GM12891 (cell line): ENCODE measurements at regions not wholly inside any gene's neighbourhood (a gene's known extent, or its start where the extent isn't known, plus 50 kb on each side); places are given as distances from the start of the nearest gene placed in this dataset.

ENCODE experiments used
- DNase-seq: peaks from one replicate; pipeline ENCODE4 v3.0.0; 2011; ENCODE audit warnings: low spot score; ENCODE audit not compliant: insufficient read length
- FAIRE-seq: peaks from 2 replicates; lab custom pipeline; 2011; peaks lifted over from hg19 to GRCh38; lab: Jason Lieb, UNC
- PAX5 ChIP-seq: IDR thresholded peaks from 2 replicates; pipeline ENCODE4 v1.6.1; 2011; ENCODE audit warnings: low read length, moderate library complexity, mild to moderate bottlenecking; ENCODE audit not compliant: insufficient read depth, severe bottlenecking
- POLR2A ChIP-seq: IDR thresholded peaks from 2 replicates; pipeline ENCODE4 v1.6.1; 2011; ENCODE audit warnings: low read depth, low read length, control low read depth
- POLR2AphosphoS5 ChIP-seq: IDR thresholded peaks from 2 replicates; pipeline ENCODE4 v1.6.1; 2011; ENCODE audit warnings: low read depth, low read length, control low read depth
- POU2F2 ChIP-seq: IDR thresholded peaks from 2 replicates; pipeline ENCODE4 v1.6.1; 2011; ENCODE audit warnings: low read depth, mild to moderate bottlenecking, control low read depth, low read length, moderate library complexity
- SPI1 ChIP-seq: IDR thresholded peaks from 2 replicates; pipeline ENCODE4 v1.6.1; 2011; ENCODE audit warnings: low read depth, low read length, control low read depth
- TAF1 ChIP-seq: IDR thresholded peaks from 2 replicates; pipeline ENCODE4 v1.6.1; 2011; ENCODE audit warnings: low read depth, low read length, control low read depth

GRCh38 chr17:45645330-45645729 lies 138.8 kb upstream of the CRHR1 start:
- no peak for DNase-seq
- TF ChIP-seq SPI1, result no peak
- no peak for TF ChIP-seq POLR2AphosphoS5
- no peak for TF ChIP-seq PAX5
- no peak for TF ChIP-seq POLR2A
- TF ChIP-seq POU2F2, result no peak
- TF ChIP-seq TAF1, result no peak

DNA sequence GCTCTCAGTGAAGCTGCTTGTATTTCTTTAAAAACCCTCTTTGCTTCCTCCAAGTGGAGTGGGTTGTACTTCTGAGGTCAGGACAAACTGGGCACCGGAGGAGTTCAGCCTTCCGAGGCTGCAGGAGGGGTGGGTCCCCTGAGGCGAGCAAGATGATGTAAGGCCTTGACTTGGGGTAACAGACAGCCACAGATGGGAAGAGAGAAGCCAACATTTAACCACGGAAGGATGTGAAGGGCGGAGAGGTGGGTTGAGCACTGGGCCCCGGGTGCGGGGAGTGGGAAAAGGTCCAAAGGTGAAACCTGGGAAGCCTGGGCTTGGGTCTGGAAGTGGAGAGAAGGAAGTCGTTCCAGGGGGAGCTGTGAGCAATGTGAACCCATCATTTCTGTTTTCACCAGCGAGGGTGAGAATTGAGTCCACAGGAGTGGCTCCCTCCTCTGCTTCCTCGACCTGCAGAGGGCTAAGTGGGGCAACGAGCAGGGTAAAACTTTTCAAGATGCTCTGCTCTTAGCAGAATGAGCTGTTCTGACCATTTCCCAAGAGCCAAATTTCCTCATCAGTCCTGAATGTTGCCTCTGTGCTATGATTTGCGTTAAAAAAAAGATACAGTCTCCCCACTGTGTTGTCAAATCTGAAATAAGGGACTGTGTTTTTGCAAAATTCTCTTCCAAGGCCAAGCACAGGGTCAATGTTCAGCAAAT lies 137.7 kb upstream of the CRHR1 start:
- DNase-seq (no peak), FAIRE-seq (no peak)
- TF ChIP-seq POLR2A (no peak), POLR2AphosphoS5 (no peak), TAF1 (no peak), PAX5 (no peak), POU2F2 (no peak), SPI1 (no peak)

More at GRCh38 chr17:45645330-45645729, 138.8 kb upstream of the CRHR1 start:
- FAIRE-seq, result no peak

GRCh38 chr17:45648642-45649041 lies 135.5 kb upstream of the CRHR1 start:
- TF ChIP-seq POU2F2 (no peak), POLR2AphosphoS5 (no peak), TAF1 (no peak), SPI1 (no peak), POLR2A (no peak), PAX5 (no peak)
- no peak for FAIRE-seq
- no peak for DNase-seq

- TF ChIP-seq POLR2A (no peak), POU2F2 (no peak), TAF1 (no peak), PAX5 (no peak), POLR2AphosphoS5 (no peak), SPI1 (no peak)
- no peak for FAIRE-seq
- DNase-seq, result no peak
Measured at GRCh38 chr17:45649796-45650195, 134.3 kb upstream of the CRHR1 start.

DNA sequence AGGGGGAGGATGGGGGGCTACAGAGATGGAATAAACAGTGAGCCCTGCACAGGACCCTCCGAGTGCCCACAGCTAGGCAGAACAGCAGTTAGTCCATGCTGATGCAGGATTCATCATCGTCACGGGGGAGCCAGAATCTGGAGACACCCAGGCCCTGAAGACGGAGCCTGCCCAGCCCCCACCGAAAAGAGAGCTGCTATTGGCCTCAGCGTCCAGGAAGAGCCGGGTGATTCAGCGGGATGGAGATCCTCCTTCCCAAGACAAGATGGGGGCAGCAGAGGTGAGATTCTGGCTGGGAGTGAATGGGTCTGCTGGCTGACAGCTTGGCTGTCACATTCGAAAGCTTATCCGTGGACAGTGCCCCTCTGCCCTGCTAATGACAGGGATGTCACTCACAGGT lies 133.6 kb upstream of the CRHR1 start:
- FAIRE-seq, result no peak
- DNase-seq, result no peak
- no peak for TF ChIP-seq PAX5
- TF ChIP-seq POLR2AphosphoS5, result no peak
- TF ChIP-seq SPI1, result no peak
- TF ChIP-seq TAF1, result no peak
- TF ChIP-seq POLR2A, result no peak
- no peak for TF ChIP-seq POU2F2

DNA sequence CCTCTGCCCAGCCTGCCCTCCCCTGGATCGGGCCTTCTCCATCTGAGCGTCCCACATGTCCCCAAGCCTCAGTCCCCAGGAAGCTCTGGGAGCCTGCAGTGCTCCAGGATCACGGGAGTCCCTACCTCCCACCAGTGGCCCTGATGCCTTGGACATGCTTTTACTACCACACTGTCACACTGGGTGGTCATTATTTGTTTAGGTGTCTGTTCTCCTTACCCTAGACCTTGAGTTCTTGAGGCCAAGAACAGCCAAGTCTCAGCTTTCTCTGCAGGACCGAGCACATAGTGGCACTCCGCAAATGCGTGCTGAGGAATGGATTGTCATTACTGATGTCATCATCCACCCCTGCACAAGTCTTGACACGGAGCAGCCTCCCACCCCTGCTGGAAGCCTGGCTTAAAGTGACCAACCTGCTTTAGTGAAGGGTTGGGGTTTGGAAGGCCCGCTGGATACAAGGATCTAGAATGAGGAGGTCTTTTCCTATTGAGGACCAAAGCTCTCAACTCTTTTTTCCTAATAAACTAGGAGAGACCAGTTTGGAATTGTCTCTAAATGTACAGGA lies 132.9 kb upstream of the CRHR1 start:
- FAIRE-seq (no peak), DNase-seq (no peak)
- TF ChIP-seq POU2F2 (no peak), SPI1 (no peak), POLR2AphosphoS5 (no peak), TAF1 (no peak), PAX5 (no peak), POLR2A (no peak)

DNA sequence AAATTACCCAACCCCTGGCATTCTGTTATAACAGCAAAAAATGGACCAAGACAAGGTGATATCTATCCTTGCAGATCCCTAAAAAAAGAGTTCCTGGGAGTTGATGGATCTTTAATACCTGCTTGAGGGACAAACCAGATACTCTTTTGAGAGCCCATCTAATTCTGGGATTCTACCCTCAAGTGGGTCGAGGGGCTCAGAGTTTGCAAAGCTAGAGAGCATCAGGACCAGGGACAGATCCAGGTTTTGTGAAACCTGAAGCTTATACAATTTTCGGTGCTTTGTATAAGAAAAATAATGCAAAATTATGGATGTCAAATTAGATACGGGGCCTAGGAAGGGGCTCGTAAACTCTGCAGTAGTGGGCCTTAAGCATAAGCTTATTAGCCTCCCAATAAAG lies 130.5 kb upstream of the CRHR1 start:
- TF ChIP-seq TAF1, result no peak
- TF ChIP-seq POLR2A, result no peak
- no peak for TF ChIP-seq POU2F2
- DNase-seq, result no peak
- FAIRE-seq, result no peak

GRCh38 chr17:45656527-45657181 lies 127.5 kb upstream of the CRHR1 start:
- DNase-seq (no peak), FAIRE-seq (no peak)
- TF ChIP-seq PAX5 (no peak), SPI1 (no peak), POLR2A (no peak), TAF1 (no peak), POLR2AphosphoS5 (no peak), POU2F2 (no peak)

GRCh38 chr17:45660474-45660873 lies 123.6 kb upstream of the CRHR1 start:
- DNase-seq, result no peak
- TF ChIP-seq POLR2A (no peak), SPI1 (no peak), POLR2AphosphoS5 (no peak), PAX5 (no peak), POU2F2 (no peak), TAF1 (no peak)
- no peak for FAIRE-seq
